Central memory CD4-positive, alpha-beta T cell (primary cell): ENCODE measurements at regions not wholly inside any gene's neighbourhood (a gene's known extent, or its start where the extent isn't known, plus 50 kb on each side); places are given as distances from the start of the nearest gene placed in this dataset.
A peak's percentile ranks its signal among the peaks of the same experiment; 100 is the strongest.
"Not testable (repeated sequence)": the region's sequence is repeated elsewhere in the genome, so short reads cannot be mapped to it uniquely, and the experiment has no call there.

Experiments
- DNase-seq: peaks from one replicate; pipeline ENCODE4 v3.0.0; 2022

GRCh38 chr7:65251851-65252620, 121.6 kb upstream of the ZNF92 start:
- peak; percentile 28 for DNase-seq

DNA sequence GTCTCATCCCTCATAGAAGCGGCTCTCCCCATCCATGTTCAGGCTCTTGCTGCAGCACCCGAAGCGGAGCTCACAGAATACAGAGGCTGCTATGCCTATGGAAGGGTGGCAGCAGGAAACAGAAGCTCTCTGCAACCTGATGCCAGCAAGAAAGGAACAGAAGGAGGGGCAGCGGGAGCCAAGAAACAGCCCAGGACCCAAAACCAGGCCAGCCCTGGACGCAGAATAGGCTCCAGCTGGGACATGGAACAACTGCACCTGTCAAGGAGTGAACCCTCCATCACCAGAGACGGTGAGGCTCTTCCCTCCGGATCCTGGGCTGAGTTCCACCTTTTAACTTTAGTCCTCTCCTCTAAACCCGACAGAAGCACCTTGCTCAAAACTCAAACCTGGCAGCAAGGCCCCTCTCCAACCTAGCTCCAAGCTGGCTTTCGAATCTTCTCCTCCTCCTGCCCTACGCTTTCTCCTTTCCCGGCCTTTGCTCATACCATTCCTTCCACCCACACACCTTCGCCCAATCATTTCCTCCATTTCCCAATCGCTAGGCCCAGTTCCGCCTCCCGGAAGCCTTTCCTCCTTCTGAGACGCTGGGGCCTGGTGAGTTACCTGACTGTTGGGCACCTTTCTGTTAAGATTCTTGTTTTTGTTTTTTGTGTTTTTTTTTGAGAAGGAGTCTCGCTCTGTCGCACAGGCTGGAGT, 122.8 kb upstream of the ZNF92 start:
- no peak for DNase-seq

DNA sequence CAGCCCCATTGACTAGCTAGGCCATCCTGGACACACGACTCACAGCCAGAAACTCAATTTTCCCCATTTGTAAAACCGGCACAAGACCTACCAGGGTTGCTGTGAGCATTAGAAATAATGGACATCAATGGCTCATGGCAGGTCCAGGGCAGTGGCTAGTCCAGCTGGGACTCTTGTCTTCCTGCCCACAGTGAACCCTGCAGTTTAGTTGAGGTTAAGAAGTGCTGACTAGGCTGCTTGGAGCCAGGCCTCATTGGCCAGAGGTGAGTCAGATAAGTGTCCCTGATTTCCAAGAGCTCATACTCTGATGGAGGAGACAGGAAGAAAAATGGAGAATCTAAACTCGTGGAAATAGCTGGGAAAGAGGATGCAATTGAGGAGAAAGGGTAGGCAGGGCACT, 123.4 kb upstream of the ZNF92 start:
- no peak for DNase-seq

DNA sequence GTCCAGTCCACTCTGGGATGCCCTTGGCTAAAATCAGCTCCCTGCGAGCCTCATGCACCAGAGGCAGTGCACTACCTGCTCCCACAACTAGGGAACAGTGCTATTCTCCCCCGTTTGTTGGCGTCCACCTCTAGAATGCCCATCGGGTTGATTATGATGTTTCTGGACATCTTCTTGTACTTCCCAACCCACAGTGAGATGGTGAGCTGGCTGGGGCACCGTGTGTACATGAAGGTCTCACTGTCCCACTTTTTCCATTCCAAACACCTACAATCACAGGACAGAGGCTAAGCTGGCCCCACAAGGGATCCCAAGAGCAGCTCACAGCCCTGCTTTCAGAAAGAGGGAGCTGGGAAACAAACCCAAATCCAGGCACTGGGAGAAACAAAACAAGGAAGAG, 126.2 kb upstream of the ZNF92 start:
- no peak for DNase-seq

DNA sequence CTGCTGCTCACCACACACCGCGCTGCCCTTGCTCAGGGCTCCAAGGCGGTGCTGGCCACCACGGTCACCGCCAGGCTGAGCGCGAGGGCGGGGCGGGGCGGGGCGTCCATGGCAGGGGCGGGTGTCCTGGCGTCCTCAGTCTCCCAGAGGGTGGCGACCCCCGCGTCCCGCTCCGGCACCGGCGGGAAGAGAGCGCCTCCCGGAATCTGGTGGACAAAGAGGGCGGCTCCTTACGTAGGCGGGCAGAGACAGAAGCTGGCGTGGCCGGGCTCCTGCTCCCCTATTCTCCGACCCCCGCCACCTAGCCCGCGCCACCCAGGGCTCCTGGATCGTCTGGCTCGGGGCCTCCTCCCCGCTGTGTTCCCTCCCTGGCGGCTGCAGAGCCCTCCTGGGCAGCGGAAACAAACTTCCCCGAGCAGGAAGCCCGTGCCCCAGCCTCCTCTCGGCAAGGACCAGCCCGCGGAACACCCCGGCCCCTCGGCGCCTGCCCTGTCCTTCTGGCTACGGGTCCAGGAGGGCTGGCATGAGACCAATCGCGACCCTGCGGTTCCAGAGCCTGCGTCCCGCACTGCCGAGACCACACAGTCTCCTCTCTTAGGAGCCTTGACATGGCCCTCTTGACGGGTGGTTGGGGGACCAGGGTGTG, 133.8 kb upstream of the ZNF92 start:
- DNase-seq: no peak

- no peak for DNase-seq
These were observed 134.3 kb upstream of the ZNF92 start for GRCh38 chr7:65239324-65239706.

DNA sequence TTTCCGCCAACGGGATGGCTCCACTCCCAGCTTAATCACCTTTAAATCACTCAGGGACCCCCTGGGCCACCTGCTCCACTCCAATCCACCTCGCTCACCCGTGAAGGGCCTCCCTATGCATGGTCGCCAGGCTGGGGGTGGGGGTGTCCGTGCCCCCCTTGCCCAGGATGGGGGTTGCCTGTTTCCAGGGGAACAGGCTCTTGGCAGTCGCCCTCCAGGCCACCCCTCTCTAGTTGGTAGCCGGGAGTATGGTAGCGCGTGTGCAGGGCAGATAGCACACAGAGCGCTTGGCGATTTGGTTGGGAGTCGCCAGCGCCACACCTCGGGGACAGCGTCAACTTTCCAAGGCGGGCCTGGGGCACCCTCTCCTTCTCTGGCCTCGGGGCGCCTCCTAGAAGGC, 134.9 kb upstream of the ZNF92 start:
- DNase-seq: no peak

- DNase-seq: no peak
These were observed 138.1 kb upstream of the ZNF92 start for GRCh38 chr7:65235586-65235985.

GRCh38 chr7:65233409-65234034, 140.1 kb upstream of the ZNF92 start:
- DNase-seq: no peak

GRCh38 chr7:65230231-65230630, 143.4 kb upstream of the ZNF92 start:
- DNase-seq: no peak

- DNase-seq: no peak
These were observed 148.1 kb upstream of the ZNF92 start for GRCh38 chr7:65225422-65226006.

DNA sequence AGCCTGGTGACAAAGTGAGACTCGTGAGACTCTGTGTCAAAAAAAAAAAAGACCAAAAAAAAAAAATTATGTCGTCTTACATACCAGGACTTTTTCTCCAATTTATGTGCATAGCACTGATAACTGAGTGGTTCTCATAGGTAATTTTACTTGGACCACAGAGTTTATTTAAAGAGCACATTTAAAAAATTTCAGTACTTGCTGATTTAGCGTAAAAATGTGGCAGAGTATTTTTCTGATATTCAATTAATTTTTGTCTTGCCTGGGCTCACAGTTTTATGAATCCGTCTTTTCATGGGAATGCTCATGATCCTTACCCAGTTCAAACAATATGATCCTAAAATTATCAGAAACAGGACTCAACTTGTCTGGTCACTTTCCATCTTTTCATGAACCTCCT, 151.0 kb upstream of the ZNF92 start:
- no peak for DNase-seq

DNA sequence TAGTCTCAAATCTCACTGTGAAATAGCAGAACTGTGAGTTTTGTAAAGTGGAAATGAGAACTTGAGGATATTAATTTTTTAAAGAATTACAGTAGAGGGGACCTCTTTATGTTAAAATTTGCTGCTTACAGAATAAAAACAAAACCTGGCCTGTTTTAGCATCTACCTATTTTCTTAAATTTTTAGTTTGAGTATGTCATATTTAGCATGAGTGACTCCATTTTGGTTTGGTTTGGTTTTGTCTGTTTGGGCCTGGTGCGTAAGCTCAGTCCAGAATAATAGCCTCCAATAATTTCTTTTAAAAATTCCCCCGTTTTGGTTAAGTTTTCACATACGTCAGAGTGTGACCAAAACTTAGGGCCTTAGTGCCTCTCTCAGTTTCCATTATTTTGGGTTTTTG, 152.0 kb upstream of the ZNF92 start:
- no peak for DNase-seq

GRCh38 chr7:65219623-65220022, 154.0 kb upstream of the ZNF92 start:
- DNase-seq: no peak

GRCh38 chr7:65216469-65216868, 157.2 kb upstream of the ZNF92 start:
- peak; percentile 64 for DNase-seq

DNA sequence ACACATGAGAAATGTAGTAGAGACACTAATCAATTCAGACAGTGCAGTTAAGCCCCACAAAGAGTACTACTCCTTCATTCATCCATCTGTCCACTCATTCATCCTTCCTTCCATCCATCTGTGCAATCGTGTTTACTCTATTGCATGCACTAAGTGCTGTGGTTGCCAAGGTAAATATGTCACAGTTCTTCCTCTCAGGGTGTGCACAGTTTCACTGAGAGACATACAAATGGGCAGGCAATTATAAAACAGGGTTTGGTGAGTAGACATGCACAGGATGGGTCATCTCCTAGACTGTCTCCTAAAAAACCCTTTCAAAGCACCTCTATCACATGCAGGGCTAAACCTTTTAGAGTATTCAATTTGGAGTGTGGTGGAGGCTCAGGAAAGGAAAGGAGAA, 160.4 kb upstream of the ZNF92 start:
- not testable (repeated sequence) for DNase-seq

GRCh38 chr7:65199221-65199620, 174.4 kb upstream of the ZNF92 start:
- DNase-seq: not testable (repeated sequence)

DNA sequence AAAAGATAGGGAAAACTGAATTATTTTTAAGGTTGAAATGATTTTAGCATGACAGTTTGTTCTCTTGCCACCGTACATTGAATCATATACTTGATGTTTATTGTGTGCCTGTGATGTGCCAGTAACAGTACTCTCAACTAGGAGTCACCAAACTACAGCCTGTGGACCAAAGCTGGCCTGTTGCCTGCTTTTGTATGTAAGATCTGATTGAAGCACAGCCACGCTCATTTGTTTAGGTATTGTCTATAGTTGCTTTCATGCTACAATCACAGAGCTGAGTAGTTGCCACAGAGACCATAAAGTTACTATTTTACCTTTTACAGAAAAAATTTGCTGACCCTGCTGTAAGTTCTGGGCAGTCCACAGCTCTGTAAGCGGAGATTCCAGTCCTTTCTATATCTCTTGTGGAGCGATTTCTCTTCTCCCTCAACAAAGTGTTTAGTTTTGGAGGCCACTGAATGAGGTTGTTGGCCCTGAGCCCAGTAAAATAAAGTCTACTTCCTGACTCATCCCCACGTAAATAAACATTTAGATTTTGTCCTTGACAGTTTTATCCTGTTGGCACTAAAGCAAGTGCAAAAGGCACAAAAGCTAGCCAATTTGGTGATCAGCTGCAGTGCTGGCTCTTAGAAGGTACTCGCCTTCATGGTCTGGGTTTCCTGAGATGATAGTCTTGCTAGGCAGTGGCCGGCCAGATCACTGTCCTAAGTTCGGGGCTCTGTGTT, 180.2 kb upstream of the ZNF92 start:
- not testable (repeated sequence) for DNase-seq

GRCh38 chr7:65177041-65177440, 170.6 kb upstream of the ERV3-1 start:
- not testable (repeated sequence) for DNase-seq

GRCh38 chr7:65150105-65150504, 143.6 kb upstream of the ERV3-1 start:
- DNase-seq: not testable (repeated sequence)

DNA sequence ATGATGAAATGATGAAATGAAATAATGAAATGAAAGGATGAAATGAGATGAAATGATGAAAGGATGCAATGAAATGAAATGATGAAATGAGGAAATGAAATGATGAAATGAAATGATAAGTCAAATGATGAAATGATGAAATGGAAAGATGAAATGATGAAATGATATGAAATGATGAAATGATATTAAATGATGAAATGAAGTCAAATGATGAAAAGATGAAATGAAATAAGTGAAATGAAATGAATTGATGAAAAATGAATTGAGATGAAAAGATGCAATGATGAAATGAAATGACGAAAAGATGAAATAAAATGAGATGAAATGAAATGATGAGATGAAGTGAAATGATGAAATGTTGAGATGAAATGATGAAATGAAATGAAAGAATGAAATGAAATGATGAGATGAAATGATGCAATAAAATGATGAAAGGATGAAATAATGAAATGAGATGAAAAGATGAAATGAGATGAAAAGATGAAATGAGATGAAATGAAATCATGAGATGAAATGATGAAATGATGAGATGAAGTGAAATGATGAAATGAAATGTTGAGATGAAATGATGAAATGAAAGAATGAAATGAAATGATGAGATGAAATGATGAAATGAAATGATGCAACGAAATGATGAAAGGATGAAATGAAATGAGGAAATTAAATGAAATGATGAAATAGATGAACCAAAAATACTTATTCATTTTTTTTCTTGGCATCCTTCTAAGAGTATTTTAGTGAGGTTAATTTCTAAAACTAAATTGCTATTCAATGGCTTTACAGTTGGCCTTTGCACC, 139.8 kb upstream of the ERV3-1 start:
- not testable (repeated sequence) for DNase-seq
